Fibroblast of mammary gland (primary cell): ENCODE measurements at regions not wholly inside any gene's neighbourhood (a gene's known extent, or its start where the extent isn't known, plus 50 kb on each side); places are given as distances from the start of the nearest gene placed in this dataset.

Experiments
- DNase-seq: peaks from one replicate; pipeline ENCODE4 v3.0.0-alpha.2; 2010; ENCODE audit warnings: low read depth
- H3K4me3 ChIP-seq: 2 replicates; pipeline ENCODE4 v1.5.1; 2011; ENCODE audit warnings: low read depth, mild to moderate bottlenecking, low read length, moderate library complexity; ENCODE audit not compliant: control insufficient read depth
- TF ChIP-seq, protein P1 (sequence below): conservative IDR thresholded peaks from 2 replicates; pipeline ENCODE4 v1.5.1; 2011; ENCODE audit warnings: low read depth, low read length, inconsistent platforms; ENCODE audit not compliant: control insufficient read depth, insufficient read depth

DNA sequence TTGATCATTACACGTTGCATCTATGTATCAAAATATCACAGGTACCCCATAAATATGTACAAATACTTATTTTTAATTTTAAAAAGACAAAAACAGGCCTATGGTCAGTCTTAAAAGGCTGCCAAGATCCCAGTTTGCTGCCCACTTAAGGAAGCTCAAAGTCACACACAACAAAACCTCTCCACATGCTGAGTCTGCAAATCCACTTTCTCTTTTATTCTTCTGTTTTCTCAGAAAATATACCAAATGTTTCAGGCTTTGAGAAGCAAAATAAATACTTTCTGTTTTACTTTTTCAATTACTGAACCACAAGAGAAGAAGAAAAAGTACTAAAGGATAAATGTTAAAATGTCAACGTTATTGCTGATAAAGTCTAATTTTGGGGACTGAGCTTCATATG is 107.8 kb upstream of the MANEA start:
- DNase-seq: no peak
- no peak overlapping the region for H3K4me3 ChIP-seq
- TF ChIP-seq, protein P1, sequence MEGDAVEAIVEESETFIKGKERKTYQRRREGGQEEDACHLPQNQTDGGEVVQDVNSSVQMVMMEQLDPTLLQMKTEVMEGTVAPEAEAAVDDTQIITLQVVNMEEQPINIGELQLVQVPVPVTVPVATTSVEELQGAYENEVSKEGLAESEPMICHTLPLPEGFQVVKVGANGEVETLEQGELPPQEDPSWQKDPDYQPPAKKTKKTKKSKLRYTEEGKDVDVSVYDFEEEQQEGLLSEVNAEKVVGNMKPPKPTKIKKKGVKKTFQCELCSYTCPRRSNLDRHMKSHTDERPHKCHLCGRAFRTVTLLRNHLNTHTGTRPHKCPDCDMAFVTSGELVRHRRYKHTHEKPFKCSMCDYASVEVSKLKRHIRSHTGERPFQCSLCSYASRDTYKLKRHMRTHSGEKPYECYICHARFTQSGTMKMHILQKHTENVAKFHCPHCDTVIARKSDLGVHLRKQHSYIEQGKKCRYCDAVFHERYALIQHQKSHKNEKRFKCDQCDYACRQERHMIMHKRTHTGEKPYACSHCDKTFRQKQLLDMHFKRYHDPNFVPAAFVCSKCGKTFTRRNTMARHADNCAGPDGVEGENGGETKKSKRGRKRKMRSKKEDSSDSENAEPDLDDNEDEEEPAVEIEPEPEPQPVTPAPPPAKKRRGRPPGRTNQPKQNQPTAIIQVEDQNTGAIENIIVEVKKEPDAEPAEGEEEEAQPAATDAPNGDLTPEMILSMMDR: no peak

DNA sequence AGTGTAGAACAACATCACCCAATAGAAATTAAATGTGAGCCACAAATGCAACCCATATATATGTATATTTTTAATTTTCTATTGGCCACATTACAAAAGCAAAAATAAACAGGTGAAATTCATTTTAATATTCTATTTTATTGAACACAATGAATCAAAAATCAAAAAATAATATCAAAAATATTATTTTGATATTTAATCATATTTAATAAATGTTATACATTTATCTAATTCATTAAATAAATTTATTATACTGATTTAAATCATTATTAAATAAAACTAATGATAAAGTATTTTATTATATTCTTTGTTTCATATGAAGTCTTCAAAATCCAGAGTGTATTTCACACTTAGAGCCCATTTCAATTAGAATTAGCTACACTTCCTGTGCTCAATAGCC is 98.4 kb upstream of the MANEA start:
- DNase-seq: no peak
- no peak overlapping the region for H3K4me3 ChIP-seq
- TF ChIP-seq, protein P1: no peak

DNA sequence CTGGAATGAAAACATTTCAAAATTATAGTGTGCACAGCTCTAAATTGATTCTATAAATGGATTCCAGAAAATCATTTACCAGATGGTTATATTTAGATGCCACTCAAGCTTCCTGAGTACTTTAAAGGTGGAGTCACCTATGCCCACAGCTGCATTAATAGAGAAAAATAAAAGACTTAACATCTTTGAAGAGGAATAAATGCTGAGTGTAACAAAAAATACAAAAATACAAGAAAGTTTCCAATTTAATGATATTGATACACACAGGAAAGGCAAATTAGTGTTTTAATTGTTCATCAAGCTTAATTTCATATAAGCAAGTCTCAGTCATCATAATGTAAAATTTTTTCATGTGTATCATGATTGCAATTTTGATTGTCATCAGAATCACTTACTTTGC is 89.5 kb upstream of the MANEA start:
- no peak overlapping the region for H3K4me3 ChIP-seq
- TF ChIP-seq, protein P1: no peak
- no peak for DNase-seq

DNA sequence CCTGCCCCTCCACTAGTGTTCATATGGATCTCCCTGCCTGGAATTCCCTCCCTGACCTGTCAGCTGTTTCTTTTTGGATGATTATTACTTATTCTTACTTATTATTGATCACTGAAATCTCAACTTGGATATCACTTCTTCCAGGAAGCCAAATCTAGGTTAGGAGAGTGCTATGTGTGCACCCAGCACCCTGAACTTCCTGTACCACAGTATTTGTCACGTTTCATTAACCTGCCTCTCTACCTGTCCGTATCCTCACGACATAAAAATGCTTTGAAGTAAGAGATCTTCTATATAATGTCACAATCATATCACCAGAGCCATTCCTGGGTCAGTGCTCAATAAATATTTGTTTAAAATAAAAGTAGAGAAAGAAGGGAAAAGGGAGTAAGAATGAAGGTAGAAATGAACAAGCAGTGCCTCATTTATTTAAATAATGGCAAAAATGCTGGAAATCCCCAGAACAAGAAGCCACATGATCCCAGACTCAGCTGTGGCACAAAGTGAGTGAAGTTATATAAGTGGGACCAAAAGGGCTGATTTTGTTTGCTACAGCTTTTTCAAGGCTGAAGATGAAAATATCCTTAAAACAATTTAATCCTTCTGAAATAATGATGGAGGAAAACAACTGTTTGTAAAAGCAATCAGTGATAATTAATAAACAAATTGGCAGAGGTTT is 88.0 kb upstream of the MANEA start:
- no peak for DNase-seq
- H3K4me3 ChIP-seq: no peak overlapping the region
- TF ChIP-seq, protein P1: no peak

DNA sequence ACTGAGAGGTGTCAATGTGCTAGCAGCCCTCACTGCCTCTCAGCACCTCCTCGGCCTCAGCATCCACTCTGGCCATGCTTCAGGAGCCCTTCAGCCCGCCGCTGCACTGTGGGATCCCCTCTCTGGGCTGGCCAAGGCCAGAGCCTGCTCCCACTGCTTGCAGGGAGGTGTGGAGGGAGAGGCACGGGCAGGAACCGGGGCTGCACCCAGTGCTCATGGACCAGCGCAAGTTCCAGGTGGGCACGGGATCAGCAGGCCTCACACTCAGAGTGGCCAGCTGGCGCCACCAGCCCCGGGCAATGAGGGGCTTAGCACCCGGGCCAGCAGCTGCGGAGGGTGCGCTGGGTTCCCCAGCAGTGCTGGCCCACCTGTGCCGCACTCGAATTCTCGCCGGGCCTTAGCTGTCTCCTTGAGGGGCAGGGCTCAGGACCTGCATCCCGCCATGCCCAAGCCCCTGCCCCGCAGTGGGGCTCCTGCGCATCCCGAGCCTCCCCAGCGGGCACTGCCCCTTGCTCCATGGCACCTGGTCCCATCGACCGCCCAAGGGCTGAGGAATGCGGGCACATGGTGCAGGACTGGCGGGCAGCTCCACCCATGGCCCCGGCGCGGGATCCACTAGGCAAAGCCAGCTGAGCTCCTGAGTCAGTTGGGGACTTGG is 80.4 kb upstream of the MANEA start:
- H3K4me3 ChIP-seq: no peak overlapping the region
- TF ChIP-seq, protein P1: no peak
- DNase-seq: no peak

DNA sequence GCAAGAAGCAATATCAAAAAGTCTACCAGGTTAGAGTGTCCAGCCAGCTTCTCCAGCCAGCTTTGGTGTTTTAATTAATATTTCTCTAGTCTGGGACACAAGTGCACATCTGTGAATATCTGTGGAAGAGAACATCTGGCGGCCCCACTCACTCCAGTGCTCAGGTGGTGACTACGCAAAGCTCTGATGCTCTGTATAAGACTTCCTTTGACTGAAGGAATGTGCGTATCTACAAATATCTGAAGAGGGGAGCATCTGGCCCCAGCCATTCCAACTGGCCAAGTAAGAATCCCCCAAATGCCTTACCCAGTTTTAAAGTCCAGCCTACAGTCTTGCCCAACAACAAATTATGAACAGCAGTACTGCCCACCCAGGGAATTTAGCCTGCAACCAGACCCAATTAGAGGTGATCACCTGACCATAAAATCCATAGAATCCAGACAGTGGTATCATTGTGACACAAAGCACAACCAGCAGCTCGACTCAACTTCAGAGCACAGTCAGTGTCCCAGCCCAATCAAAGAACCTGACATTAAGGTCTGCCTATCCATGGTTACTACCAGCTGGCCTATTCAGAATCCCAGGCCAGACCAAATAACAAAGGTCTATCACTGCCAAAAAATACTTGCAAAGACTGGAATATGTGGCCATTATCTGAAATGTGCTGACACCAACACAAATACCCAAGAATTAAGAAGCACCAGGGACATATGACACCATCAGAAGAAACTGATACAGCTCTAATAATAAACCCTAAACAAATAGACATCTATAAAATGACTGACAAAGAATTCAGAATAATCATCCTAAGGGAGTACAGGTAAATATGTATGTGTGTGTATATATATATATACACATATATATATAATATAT is 76.1 kb upstream of the MANEA start:
- no peak overlapping the region for H3K4me3 ChIP-seq
- TF ChIP-seq, protein P1: no peak
- DNase-seq: no peak
